ENCODE measurements at regions not wholly inside any gene's neighbourhood (a gene's known extent, or its start where the extent isn't known, plus 50 kb on each side); places are given as distances from the start of the nearest gene placed in this dataset.

DNA sequence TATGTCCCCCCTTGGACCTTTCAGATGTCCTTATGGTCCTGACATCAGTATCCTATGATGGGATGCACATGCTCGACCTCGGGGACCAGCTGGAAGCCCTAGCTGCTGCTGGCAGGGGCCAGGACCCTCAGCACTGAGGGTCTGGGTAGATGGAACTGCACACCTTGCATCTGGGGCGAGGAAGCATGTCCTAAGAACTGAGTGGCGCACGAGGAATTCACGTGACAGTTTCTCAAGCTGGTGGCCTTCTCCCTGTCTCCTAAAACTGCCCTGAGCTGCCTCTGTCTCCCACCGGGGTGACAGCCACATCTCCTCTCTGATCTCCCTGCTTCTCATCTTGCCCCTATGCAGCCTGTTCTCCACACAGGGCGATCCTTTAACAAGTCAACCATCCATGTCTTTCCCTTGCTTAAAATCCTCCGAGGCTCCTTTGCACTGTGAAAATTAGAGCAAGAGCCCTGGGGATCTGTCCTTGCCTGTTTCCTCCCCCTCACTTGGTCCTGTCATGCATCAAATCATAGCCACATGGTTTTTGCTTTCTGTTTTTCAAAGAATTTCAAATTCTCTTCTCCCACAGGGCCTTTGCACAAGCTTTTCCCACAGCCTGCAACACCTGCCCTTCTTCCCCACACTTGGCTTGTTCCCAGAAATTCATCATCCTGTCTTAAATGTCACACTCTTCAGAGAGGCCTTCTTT is 107.7 kb downstream of the CDH26 start:
- Histone ChIP-seq H3K79me2 (ENCODE audit: insufficient read depth) (no peaks in the 10 kb centered on the region), H3K27ac (ENCODE audit: low read depth in 2 of 2, low read length in 1 of 2) (no peak overlapping the region), H3K9me2 (no peaks in the 10 kb centered on the region), H3K4me2 (no peak overlapping the region), H3K4me3 (ENCODE audit: low read depth in 2 of 2, low read length in 1 of 2) (no peak overlapping the region), H3K9me3 (no peaks in the 10 kb centered on the region), H3K4me1 (ENCODE audit: control insufficient read depth in 1 of 2, insufficient read depth in 2 of 2, low read depth in 1 of 2, low read length in 1 of 2) (peaks cover 0 to 16% of the 10 kb centered on the region in 2 experiments; a peak in 2 of 4 replicates), H3K36me3 (replicated peaks in 1 of 2; ENCODE audit: control insufficient read depth in 1 of 2, insufficient read depth in 2 of 2, low read length in 1 of 2) (no peaks in the 10 kb centered on the region), H3K27me3 (ENCODE audit: insufficient read depth) (no peaks in the 10 kb centered on the region), H3K9ac (no peak overlapping the region), H2AFZ (ENCODE audit: low read depth) (no peak overlapping the region), H3F3A (replicated peaks; ENCODE audit: insufficient read depth) (no peaks in the 10 kb centered on the region), H4K20me1 (ENCODE audit: insufficient read depth) (no peaks in the 10 kb centered on the region)
- TF ChIP-seq NFIC (IDR thresholded peaks at IDR 0.05; ENCODE audit: borderline replicate concordance): no peak
- no peak for TF ChIP-seq ELF1 (IDR thresholded peaks at IDR 0.05)
- no peak for TF ChIP-seq GATA2 (CRISPR knock-in tag; IDR thresholded peaks at IDR 0.05)
- TF ChIP-seq FOSL2 (IDR thresholded peaks at IDR 0.05; ENCODE audit: borderline replicate concordance, low read depth): no peak
- TF ChIP-seq, protein P1, sequence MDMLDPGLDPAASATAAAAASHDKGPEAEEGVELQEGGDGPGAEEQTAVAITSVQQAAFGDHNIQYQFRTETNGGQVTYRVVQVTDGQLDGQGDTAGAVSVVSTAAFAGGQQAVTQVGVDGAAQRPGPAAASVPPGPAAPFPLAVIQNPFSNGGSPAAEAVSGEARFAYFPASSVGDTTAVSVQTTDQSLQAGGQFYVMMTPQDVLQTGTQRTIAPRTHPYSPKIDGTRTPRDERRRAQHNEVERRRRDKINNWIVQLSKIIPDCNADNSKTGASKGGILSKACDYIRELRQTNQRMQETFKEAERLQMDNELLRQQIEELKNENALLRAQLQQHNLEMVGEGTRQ (IDR thresholded peaks at IDR 0.05; ENCODE audit: borderline replicate concordance, low read depth, low read length): no peak
- no peak for TF ChIP-seq JUND (IDR thresholded peaks at IDR 0.05)
- TF ChIP-seq NRF1 (IDR thresholded peaks at IDR 0.05; ENCODE audit: low read depth, low read length): no peak
- no peak for TF ChIP-seq RFX5 (IDR thresholded peaks at IDR 0.05; ENCODE audit: low read length)
- TF ChIP-seq, protein P2, sequence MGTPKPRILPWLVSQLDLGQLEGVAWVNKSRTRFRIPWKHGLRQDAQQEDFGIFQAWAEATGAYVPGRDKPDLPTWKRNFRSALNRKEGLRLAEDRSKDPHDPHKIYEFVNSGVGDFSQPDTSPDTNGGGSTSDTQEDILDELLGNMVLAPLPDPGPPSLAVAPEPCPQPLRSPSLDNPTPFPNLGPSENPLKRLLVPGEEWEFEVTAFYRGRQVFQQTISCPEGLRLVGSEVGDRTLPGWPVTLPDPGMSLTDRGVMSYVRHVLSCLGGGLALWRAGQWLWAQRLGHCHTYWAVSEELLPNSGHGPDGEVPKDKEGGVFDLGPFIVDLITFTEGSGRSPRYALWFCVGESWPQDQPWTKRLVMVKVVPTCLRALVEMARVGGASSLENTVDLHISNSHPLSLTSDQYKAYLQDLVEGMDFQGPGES (IDR thresholded peaks at IDR 0.05; ENCODE audit: low read depth, low read length): no peak
- no peak for TF ChIP-seq SIN3A (IDR thresholded peaks at IDR 0.05; ENCODE audit: borderline replicate concordance, low read depth, low read length)
- no peak for TF ChIP-seq TEAD4 (IDR thresholded peaks at IDR 0.05; ENCODE audit: borderline replicate concordance, insufficient read depth)
- no peak for TF ChIP-seq TCF12 (IDR thresholded peaks at IDR 0.05)
- TF ChIP-seq RXRA (IDR thresholded peaks at IDR 0.05; ENCODE audit: borderline replicate concordance, low read depth): no peak
- no peak for TF ChIP-seq CHD2 (IDR thresholded peaks at IDR 0.05; ENCODE audit: low read length, partially characterized antibody)
- no peak for TF ChIP-seq SMC3 (IDR thresholded peaks at IDR 0.05; ENCODE audit: low read depth, low read length)
- TF ChIP-seq, protein P3, sequence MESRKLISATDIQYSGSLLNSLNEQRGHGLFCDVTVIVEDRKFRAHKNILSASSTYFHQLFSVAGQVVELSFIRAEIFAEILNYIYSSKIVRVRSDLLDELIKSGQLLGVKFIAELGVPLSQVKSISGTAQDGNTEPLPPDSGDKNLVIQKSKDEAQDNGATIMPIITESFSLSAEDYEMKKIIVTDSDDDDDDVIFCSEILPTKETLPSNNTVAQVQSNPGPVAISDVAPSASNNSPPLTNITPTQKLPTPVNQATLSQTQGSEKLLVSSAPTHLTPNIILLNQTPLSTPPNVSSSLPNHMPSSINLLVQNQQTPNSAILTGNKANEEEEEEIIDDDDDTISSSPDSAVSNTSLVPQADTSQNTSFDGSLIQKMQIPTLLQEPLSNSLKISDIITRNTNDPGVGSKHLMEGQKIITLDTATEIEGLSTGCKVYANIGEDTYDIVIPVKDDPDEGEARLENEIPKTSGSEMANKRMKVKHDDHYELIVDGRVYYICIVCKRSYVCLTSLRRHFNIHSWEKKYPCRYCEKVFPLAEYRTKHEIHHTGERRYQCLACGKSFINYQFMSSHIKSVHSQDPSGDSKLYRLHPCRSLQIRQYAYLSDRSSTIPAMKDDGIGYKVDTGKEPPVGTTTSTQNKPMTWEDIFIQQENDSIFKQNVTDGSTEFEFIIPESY (IDR thresholded peaks at IDR 0.05; ENCODE audit: borderline replicate concordance, low read depth): no peak
- no peak for TF ChIP-seq RAD21 (IDR thresholded peaks at IDR 0.05; ENCODE audit: low read length)
- no peak for TF ChIP-seq FOXJ3 (CRISPR knock-in tag; IDR thresholded peaks at IDR 0.05)
- TF ChIP-seq, protein P4, sequence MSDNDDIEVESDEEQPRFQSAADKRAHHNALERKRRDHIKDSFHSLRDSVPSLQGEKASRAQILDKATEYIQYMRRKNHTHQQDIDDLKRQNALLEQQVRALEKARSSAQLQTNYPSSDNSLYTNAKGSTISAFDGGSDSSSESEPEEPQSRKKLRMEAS (IDR thresholded peaks at IDR 0.05; ENCODE audit: low read depth): no peak
- POLR2A ChIA-PET: no interaction called here
- no peak for DNase-seq
- 48% methylated on average over 8 of the region's 9 CpGs for WGBS (ENCODE audit: low lambda C conversion rate)
- CTCF ChIA-PET: interaction anchor here (0.6 to 1.2 kb wide), 2 partner anchors 13 to 121 kb away, joined by 3 read pairs; no protein-coding TSS in a partner anchor

Data from SK-N-SH (cell line).